ENCODE measurements at regions not wholly inside any gene's neighbourhood (a gene's known extent, or its start where the extent isn't known, plus 50 kb on each side); places are given as distances from the start of the nearest gene placed in this dataset.

GRCh38 chr1:101088431-101088830 lies 62.8 kb upstream of the DPH5 start:
- H3K9me3 ChIP-seq (ENCODE audit: control insufficient read depth in 4 of 4, insufficient read depth in 3 of 4, low read length in 3 of 4) = no peaks in the 10 kb centered on the region
- no peak for DNase-seq
- no peak for TF ChIP-seq CTCF (IDR thresholded peaks at IDR 0.05; ENCODE audit: control extremely low read depth, extremely low read depth)

GRCh38 chr1:101086783-101087182 lies 61.2 kb upstream of the DPH5 start:
- Histone ChIP-seq H3K9ac (ENCODE audit: insufficient read depth in 1 of 2, low read length in 2 of 2) (no peak overlapping the region), H3K27ac (ENCODE audit: low read depth in 1 of 2, low read length in 1 of 2) (no peak overlapping the region), H3K9me3 (ENCODE audit: control insufficient read depth in 4 of 4, insufficient read depth in 3 of 4, low read length in 3 of 4) (no peaks in the 10 kb centered on the region), H3K4me1 (ENCODE audit: control insufficient read depth in 5 of 5, insufficient read depth in 5 of 5, low read length in 5 of 5) (peaks cover 0 to 20% (median 0%) of the 10 kb centered on the region in 5 donors), H3K36me3 (ENCODE audit: control insufficient read depth in 4 of 4, insufficient read depth in 4 of 4, low read length in 4 of 4) (no peaks in the 10 kb centered on the region), H3K4me3 (no peak overlapping the region), H3K27me3 (ENCODE audit: control insufficient read depth in 3 of 3, insufficient read depth in 3 of 3, low read length in 2 of 3) (no peaks in the 10 kb centered on the region)
- no peak for TF ChIP-seq CTCF (IDR thresholded peaks at IDR 0.05; ENCODE audit: control extremely low read depth, extremely low read depth)
- ATAC-seq (ENCODE audit: insufficient read depth, low FRiP score) = no peak
- WGBS, 2 donors = 78 to 80% methylated on average over 2 of the region's 2 CpGs
- DNase-seq = no peak

More at GRCh38 chr1:101088431-101088830, 62.8 kb upstream of the DPH5 start:
- no peaks in the 10 kb centered on the region for H3K27me3 ChIP-seq (ENCODE audit: control insufficient read depth in 3 of 3, insufficient read depth in 3 of 3, low read length in 2 of 3)
- no peak overlapping the region for H3K9ac ChIP-seq (ENCODE audit: insufficient read depth in 1 of 2, low read length in 2 of 2)
- H3K4me3 ChIP-seq = no peak overlapping the region
- WGBS, 2 donors = 97 to 100% methylated on average over 1 of the region's 1 CpG
- H3K27ac ChIP-seq (ENCODE audit: low read depth in 1 of 2, low read length in 1 of 2) = no peak overlapping the region
- ATAC-seq (ENCODE audit: insufficient read depth, low FRiP score) = no peak
- peaks cover 0 to 17% (median 0%) of the 10 kb centered on the region in 5 donors for H3K4me1 ChIP-seq (ENCODE audit: control insufficient read depth in 5 of 5, insufficient read depth in 5 of 5, low read length in 5 of 5)
- H3K36me3 ChIP-seq (ENCODE audit: control insufficient read depth in 4 of 4, insufficient read depth in 4 of 4, low read length in 4 of 4) = no peaks in the 10 kb centered on the region

GRCh38 chr1:101081496-101082488 lies 56.2 kb upstream of the DPH5 start:
- 77 to 79% methylated on average over 8 of the region's 8 CpGs for WGBS, 2 donors
- no peak for TF ChIP-seq CTCF (IDR thresholded peaks at IDR 0.05; ENCODE audit: control extremely low read depth, extremely low read depth)
- no peaks in the 10 kb centered on the region for H3K27me3 ChIP-seq (ENCODE audit: control insufficient read depth in 3 of 3, insufficient read depth in 3 of 3, low read length in 2 of 3)
- H3K9ac ChIP-seq (ENCODE audit: insufficient read depth in 1 of 2, low read length in 2 of 2) = no peak overlapping the region
- no peak for DNase-seq
- no peak overlapping the region for H3K4me3 ChIP-seq
- peaks cover 0 to 20% (median 0%) of the 10 kb centered on the region in 5 donors for H3K4me1 ChIP-seq (ENCODE audit: control insufficient read depth in 5 of 5, insufficient read depth in 5 of 5, low read length in 5 of 5)
- no peaks in the 10 kb centered on the region for H3K9me3 ChIP-seq (ENCODE audit: control insufficient read depth in 4 of 4, insufficient read depth in 3 of 4, low read length in 3 of 4)
- H3K36me3 ChIP-seq (ENCODE audit: control insufficient read depth in 4 of 4, insufficient read depth in 4 of 4, low read length in 4 of 4) = peaks cover 0 to 6% (median 0%) of the 10 kb centered on the region in 4 donors
- no peak overlapping the region for H3K27ac ChIP-seq (ENCODE audit: low read depth in 1 of 2, low read length in 1 of 2)
- ATAC-seq (ENCODE audit: insufficient read depth, low FRiP score) = no peak

Measured in lung (tissue), 11 donors.